CD4-positive, alpha-beta T cell treated with Interleukin-15 for 1 hour (primary cell): ENCODE measurements at regions not wholly inside any gene's neighbourhood (a gene's known extent, or its start where the extent isn't known, plus 50 kb on each side); places are given as distances from the start of the nearest gene placed in this dataset.
"Not testable (repeated sequence)": the region's sequence is repeated elsewhere in the genome, so short reads cannot be mapped to it uniquely, and the experiment has no call there.

Source experiments
- DNase-seq: peaks from one replicate; pipeline ENCODE4 v3.0.0-alpha.2; 2020

DNA sequence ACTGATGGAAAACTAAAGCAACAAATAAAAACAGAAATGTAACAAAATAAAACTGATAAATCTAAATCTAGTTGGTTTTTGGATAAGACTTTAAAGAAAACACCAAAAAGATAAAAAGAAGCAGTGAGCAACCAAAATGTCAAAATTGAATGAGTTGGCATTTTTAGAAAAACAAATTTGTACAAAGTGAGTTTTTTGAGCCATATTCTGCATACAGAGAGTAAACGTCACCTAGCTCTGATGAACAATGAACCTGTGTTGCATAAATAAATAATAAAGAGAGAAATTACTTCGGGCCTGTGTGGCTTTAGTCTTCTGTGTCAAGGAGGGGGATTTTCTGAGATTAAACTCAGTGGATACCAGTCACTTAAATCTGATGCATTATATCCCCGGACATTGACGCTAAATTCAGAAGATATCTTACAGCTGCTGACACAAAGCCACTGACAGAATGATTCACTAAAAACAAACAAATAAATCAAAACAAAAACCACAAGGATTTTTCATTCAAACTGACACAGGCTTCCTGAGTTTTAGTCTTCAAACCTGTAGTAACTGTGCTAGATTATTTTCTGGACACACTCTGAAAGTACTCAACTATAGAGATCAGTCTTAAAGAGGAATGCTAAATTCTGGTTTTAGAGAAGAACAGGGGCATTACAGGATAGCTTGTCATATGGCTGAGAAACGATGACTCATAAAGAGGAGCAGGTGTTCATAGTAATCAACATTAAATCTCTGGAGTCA lies 403.5 kb upstream of the ST8SIA4 start:
- DNase-seq = no peak

DNA sequence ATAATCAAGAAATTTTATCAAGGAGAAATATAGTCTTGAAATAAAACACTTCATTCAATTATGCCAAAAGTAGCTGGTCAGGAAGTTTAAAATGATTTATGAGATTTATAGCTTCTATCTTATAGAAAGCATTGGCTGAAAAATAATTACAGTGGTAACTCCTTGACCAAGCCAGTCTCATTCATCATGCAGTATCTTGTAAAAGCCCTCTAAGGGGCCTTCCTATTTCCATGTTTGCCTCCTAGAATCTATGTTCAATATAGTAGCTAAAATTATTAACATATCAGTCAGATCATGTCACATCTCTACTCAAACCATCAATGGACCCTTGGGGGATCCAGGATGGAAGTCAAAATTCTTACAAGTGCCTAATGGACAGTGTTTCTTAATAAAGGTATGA lies 393.4 kb upstream of the ST8SIA4 start:
- DNase-seq = no peak

DNA sequence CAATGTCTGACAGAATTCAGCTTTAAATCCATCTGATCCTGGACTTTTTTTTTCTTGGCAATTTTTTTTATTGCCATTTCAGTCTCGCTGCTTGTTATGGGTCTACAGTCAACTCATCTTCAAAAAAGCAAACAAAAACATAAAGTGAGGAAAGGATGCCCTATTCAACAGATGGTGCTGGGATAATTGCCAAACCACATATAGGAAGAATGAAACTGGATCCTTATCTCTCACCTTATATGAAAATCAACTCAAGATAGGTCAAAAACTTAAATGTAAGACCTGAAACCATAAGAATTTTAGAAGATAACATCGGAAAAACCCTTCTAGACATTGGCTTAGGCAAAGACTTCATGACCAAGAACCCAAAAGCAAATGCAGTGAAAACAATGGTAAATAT lies 389.1 kb upstream of the ST8SIA4 start:
- DNase-seq = no peak

DNA sequence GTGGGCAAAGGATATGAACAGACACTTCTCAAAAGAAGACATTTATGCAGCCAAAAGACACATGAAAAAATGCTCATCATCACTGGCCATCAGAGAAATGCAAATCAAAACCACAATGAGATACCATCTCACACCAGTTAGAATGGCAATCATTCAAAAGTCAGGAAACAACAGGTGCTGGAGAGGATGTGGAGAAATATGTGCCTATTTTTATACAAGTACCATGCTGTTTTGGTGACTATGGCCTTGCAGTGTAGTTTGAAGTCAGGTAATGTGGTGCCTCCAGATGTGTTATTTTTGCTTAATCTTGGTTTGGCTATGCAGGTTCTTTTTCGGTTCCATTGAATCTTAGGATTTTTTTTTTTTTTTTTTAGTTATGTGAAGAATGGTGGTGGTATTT lies 387.7 kb upstream of the ST8SIA4 start:
- DNase-seq = not testable (repeated sequence)

DNA sequence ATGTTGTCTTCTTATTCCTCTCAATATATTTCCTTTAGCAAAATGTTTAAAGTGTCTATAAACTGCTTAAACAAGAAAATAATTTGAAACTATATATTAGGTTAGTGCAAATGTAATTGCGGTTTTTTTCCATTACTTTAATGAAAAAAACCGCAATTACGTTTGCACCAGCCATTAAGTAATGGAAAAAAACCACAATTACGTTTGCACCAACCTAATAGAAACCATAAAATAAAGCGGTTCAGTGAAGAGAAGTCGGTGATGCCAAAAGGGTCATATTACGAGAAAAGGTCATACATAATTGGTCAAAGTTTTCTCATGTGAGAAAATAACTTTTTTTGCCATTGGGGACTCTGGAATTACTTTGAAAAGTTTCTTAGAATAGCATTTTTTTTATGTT lies 385.6 kb upstream of the ST8SIA4 start:
- no peak for DNase-seq

DNA sequence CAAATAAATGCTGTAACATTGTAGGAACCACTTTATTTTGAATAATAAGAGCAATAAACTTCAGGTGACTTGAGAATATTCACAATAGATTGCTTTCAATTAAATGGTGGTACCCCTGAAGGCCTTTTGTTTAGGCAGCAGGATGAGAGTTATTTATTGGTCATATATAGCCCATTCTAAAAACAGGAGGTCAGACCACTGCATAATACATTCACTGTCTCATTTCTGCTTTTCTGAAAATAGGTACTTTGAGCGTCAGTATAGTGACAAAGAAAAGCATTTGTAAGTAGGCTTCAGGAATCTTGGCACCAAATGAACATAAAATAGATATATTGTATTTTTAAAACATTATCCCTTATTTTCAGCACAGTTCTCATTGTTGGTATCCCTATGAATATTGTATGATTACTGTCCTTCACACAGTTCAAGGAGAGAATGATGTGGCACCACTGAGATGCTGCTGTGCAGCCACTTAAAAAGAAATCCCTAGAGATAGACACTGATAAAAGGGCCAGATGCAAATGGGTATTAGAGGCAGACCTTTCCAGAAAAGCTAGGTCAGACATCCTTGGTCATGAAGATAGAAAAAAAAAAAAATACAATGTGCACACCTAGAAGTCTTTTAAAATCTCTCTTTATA lies 381.8 kb upstream of the ST8SIA4 start:
- no peak for DNase-seq

DNA sequence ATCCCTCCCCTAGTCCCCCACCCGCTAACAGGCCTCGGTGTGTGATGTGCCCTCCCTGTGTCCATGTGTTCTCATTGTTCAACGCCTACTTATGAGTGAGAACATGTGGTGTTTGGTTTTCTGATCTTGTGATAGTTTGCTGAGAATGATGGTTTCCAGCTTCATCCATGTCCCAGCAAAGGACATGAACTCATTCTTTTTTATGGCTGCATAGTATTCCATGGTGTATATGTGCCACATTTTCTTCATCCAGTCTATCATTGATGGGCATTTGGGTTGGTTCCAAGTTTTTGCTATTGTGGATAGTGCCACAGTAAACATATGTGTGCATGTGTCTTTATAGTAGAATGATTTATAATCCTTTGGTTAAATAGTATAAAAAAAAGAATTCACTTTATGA lies 380.9 kb upstream of the ST8SIA4 start:
- not testable (repeated sequence) for DNase-seq

DNA sequence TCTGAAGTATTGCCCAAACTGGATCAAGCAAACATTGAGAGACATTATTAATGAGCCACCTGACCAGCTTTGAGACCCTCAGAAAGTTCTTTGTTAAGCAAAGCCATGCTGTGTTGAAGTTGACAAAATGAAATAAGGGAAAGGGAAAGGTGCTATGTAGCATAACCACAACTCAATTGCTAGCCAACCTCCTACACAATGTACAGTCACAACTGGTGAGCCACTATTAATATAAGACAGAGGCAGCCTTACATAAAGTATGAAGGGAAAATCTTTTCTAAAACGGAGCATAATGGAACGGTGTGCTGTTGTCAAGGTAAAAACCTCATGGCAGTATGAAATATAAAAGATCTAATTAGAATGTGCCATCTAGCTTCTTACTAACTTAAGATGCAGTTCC lies 375.8 kb upstream of the ST8SIA4 start:
- DNase-seq = no peak

DNA sequence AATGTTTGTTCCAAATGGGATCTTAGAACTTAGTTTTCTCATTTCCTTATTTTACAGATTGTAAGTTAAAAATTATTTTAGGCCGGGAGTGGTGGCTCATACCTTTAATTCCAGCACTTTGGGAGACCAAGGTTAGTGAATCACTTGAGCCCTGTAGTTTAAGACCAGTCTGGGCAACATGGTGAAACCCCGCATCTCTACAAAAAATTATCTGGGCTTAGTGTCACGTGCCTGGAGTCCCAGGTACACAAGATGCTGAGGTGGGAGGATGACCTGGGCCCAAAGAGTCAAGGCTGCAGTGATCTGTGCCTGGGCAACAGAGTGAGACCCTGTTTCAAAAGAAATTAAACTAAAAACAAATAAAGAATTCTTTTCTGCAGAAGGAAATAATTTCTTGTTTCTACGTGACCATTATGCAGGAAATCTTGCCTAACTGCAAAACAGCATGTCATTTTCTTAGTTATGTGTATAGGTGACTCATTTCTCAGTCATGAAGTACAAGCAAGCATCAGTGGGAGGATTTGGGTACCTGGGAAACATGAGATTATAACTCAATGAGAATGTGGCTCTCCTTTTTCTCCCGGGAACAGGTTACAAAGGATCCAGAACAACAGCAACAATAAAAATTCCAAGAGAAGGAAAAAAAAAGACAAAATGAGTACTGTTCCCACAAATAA lies 375.1 kb upstream of the ST8SIA4 start:
- no peak for DNase-seq

DNA sequence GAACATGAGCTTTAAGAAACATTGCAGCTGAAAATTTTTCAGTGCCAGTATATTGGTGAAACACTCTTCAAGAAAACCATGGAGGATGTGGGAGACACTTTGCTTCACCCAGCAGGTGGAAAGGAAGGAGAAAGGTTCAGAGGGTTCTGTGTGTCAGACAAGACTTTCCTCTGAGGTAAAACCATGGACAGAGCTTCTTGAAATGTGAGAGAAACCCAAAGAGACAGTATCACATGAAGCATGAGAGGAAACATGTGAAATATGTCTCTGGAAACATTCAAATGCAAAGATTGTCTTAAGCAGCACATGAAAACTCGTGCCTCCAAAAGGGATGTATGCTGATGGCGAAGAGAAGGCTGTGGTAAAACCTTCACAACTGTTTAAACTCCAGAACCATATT lies 368.9 kb upstream of the ST8SIA4 start:
- no peak for DNase-seq

DNA sequence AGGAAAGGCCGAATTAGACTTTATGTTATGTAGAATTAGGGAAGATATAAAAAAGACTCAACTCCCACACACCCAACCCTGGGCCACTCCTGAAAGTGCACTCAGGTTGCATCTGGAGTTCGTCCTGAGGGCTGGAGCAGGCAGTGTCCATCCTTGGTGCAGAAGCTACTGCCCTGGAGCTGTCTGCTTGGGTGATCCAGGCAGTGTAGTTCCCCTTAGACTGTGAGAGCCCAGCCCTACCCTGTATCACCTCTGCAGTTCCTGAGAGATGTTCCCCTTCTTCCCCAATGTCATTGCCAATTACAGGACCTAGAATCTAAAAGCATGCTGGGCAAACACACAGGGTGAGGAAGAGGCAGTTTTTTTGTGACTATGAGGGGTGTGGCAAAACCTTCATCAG lies 368.3 kb upstream of the ST8SIA4 start:
- DNase-seq = no peak

DNA sequence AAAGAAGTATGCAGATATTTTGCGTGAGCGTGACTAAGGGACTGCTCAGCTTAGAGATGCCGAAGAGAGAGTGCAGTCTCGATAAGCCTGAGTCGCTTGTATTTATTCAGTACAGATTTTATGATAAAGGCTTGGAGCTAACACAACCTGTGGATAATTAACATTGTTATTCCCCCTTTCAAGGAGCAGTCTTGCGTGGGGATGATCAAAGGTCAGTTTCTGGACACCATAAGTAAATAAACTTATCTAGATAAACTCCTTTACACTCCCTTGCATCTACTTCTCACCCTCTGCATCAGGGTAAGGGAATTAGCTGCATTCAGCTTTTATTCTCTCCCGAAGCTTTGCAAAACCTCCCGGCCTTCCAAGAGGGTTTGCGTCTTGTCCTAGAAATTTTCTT lies 357.8 kb upstream of the ST8SIA4 start:
- DNase-seq = no peak

DNA sequence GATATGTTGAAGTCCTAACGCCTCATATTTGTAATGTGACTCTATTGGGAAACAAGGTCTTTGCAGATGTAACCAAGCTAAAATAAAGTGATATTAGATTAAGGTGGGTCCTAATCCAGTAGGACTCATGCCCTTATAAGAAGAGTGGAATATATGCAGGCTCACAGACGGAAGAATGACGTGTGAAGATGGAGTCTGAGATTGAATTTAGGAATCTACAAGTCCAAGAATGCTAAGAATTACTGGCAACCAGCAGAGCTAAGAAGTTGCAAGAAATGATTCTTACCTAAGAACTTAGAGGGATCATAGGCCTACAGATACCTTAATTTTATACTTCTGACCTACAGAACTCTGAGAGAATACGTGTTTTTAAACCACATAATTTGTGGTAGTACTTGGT lies 350.0 kb upstream of the ST8SIA4 start:
- no peak for DNase-seq

DNA sequence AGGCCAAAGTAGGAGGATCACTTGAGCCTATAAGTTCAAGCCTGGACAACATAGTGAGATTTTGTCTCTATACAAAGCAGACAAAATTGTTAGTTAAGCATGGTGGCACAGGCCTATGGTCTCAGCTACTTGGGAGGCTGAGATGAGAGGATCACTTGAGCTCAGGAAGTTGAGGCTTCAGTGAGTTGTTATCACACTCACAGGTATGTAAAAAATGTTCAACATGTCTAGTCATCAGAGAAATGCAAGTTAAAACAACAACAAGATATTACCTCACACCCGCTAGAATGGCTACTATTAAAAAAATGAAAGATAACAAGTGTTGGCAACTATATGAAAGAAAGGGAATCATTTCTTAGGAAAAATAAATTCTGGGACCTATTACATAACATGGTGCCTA lies 341.5 kb upstream of the ST8SIA4 start:
- no peak for DNase-seq

DNA sequence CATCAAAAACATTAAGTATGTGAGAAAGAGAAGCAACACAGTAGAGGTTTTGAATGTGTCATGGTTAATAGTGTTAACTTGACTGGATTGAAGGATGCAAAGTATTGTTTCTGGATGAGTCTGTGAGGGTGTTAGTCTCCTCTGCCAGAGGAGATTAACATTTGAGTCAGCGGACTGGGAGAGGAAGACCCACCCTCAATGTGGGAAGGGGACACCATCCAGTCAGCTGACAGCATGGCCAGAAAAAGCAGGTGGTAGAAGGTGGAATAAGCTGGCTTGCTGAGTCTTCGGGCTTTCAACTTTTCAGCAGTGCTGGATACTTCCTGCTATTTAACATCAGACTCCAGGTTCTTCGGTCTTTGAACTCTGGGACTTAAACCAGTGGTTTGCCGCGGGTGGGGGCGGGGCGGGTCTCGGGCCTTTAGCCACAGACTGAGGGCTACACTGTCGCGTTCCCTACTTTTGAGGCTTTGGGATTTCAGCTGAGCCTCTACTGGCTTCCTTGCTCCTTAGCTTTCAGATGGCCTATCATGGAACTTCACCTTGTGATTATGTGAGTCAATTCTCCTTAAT lies 309.9 kb upstream of the ST8SIA4 start:
- DNase-seq = no peak

DNA sequence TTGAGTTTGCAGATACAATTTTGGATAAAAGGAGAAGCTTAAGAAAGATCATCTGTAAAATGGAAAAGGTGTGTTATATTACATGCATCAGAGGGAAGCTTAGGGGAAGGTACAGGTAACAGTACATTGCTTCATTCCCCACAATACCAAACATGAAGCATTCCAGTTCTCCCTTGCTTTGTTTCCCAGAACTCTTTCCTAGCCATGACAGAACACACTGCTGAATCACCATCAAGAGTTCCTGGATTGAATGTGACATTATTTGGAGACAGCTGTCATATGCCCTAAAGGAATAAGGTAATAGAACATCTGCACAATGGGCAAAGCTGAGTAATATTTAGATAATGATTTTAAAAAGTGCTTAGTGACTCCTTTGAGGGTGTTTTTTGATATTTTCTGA lies 303.5 kb upstream of the ST8SIA4 start:
- DNase-seq = no peak

DNA sequence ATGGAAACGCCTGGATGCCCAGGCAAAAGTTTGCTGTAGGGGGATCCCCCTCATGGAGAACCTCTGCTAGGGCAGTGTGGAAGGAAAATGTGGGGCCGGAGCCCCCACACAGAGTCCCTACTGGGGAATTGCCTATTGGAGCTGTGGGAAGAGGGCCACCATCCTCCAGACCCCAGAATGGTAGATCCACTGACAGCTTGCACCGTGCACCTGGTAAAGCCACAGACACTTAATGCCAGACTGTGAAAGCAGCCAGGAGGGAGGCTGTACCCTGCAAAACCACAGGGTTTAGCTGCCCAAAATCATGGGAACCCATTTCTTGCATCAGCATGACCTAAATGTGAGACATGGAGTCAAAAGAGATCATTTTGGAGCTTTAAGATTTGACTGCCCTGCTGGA lies 302.0 kb upstream of the ST8SIA4 start:
- not testable (repeated sequence) for DNase-seq

DNA sequence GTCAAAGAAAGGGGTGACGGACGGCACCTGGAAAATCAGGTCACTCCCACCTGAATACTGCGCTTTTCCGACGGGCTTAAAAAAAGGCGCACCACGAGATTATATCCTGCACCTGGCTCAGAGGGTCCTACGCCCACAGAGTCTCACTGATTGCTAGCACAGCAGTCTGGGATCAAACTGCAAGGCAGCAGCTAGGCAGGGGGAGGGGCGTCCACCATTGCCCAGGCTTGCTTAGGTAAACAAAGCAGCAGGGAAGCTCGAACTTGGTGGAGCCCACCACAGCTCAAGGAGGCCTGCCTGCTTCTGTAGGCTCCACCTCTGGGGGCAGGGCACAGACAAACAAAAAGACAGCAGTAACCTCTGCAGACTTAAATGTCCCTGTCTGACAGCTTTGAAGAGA lies 277.3 kb upstream of the ST8SIA4 start:
- DNase-seq = not testable (repeated sequence)

DNA sequence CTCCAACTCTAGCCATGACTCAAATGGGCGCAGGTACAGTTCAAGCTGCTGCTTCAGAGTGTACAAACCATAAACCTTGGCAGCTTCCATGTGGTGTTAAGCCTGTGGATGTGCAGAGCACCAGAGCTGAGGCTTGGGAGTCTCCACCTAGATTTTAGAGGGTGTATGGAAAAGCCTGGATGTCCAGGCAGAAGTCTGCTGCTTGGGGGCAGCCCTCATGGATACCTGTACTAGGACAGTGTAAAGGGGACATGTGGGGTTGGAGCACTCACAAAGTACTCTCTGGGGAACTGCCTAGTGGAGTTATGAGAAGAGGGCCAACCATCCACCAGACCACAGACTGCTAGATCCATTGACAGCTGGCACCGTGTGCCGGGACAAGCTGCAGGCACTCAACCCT lies 273.5 kb upstream of the ST8SIA4 start:
- no peak for DNase-seq

DNA sequence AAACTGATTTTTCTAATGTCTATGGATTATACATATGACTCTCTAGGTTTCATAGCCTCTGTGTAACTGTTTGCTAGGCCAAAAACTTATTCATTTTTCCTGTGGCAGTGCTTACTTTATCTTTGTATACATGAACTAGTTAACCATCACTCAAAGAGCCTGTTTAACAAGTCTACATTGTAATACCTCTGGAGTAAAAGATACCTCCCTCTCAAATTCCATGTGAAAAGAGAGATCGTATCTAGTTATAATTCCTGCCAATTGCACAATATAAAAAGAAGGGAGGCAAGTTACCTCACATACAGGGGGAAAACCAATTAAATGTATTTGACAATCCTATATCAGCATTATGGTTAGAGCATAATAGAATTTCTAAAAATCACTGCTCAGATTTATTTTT lies 271.9 kb upstream of the ST8SIA4 start:
- DNase-seq = no peak

DNA sequence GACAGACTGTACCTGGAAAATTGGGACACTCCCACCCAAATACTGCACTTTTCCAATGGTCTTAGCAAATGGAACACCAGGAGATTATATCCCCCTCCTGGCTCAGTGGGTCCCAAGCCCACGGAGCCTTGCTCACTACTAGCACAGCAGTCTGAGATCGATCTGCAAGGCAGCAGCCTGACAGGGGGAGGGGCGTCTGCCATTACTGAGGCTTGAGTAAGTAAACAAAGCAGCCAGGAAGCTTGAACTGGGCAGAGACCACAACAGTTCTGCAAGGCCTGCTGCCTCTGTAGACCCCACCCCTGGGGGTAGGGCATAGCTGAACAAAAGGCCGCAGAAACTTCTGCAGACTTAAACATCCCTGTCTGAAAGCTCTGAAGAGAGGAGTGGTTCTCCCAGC lies 260.0 kb upstream of the ST8SIA4 start:
- DNase-seq = no peak

DNA sequence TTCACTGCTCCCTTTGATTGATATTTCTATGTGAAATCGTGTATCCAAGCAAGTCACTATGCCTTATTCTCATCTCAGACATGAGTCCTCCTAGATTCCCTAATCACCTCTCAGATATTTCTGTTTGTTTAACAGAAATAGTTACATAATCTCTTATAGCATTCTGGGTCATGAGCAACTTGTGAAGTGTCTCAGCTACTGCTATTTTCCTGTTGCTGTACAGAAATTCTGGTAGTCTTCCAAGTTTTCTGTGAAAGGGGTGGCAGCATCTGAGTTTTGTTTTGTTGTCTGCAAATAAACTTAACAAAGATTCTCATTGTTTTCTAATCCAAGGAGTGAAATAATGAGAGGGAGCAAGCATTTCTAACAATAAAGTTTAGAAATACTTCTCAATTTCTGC lies 256.9 kb upstream of the ST8SIA4 start:
- no peak for DNase-seq

DNA sequence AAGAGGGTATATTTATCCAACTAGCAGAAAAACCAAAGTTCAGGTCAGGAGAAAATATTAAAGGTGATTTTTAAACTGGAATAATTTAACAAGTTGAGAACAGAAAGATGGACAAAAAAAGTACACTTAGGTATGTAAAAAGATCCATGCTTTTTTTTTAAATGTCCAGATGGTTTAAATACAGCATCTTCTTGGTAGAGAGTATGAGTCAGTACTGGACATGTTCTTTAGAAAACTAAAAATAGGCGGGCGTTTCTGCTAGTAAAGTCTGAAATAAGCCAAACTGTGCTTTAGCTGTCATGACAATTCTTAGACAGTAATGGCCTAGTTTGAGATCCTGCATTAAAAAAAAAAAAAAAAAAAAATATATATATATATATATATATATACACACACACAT lies 255.9 kb upstream of the ST8SIA4 start:
- DNase-seq = no peak

DNA sequence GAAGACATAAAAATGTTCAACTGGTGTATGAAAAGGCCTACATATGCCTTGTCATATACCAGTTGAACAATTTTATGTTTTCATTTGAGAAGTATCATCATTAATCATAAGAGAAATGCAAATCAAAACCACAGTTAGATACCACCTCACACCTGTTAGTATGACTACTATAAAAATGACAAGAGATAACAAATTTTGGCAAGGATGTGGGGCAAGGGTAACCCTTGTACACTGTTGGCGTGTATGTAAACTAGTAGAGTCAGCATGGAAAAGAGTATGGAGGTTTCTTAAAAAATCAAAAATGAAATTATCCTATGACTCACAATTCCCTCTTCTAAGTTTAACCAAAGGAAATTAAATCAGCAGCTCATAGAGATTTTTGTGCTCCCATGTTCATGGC lies 250.4 kb upstream of the ST8SIA4 start:
- no peak for DNase-seq
